ENCODE measurements at regions not wholly inside any gene's neighbourhood (a gene's known extent, or its start where the extent isn't known, plus 50 kb on each side); places are given as distances from the start of the nearest gene placed in this dataset.

GRCh38 chr2:223469270-223470046, 132.7 kb downstream of the SCG2 start:
- TF ChIP-seq CTCF (IDR thresholded peaks at IDR 0.05) (no peak), EZH2phosphoT487 (IDR thresholded peaks at IDR 0.05) (no peak), EZH2 (IDR thresholded peaks at IDR 0.05) (no peak)

Measured in neural progenitor cell (in vitro differentiated cells).